SK-N-SH treated with all-trans-retinoic acid at 6 μM for 48 hours (cell line): ENCODE measurements at regions not wholly inside any gene's neighbourhood (a gene's known extent, or its start where the extent isn't known, plus 50 kb on each side); places are given as distances from the start of the nearest gene placed in this dataset.

Experiments
- ESRRG ChIP-seq: fragments of 250-450 bp; sonication (Bioruptor Pico); IDR thresholded peaks from 2 replicates; pipeline ENCODE4 v1.6.1; 2021; ENCODE audit warnings: mild to moderate bottlenecking
- RARB ChIP-seq: fragments of 250-450 bp; sonication (Bioruptor Pico); IDR thresholded peaks from 2 replicates; pipeline ENCODE4 v1.8.0; 2021; ENCODE audit warnings: mild to moderate bottlenecking, moderate library complexity
- TCF4 ChIP-seq: fragments of 250-450 bp; sonication (Bioruptor Pico); IDR thresholded peaks from 2 replicates; pipeline ENCODE4 v1.8.0; 2021; ENCODE audit warnings: mild to moderate bottlenecking, moderate library complexity, borderline replicate concordance
- ZC3H10 ChIP-seq: fragments of 250-450 bp; sonication (Bioruptor Pico); IDR thresholded peaks from 2 replicates; pipeline ENCODE4 v1.5.1; 2021; ENCODE audit warnings: mild to moderate bottlenecking, moderate library complexity
- ZFP3 ChIP-seq: fragments of 250-450 bp; sonication (Bioruptor Pico); IDR thresholded peaks from 2 replicates; pipeline ENCODE4 v1.5.0; 2020; ENCODE audit warnings: mild to moderate bottlenecking, moderate library complexity
- ZFP30 ChIP-seq: fragments of 450-650 bp; formaldehyde crosslinking; IDR thresholded peaks from 2 replicates; pipeline ENCODE4 v1.5.0; 2022; ENCODE audit warnings: mild to moderate bottlenecking, moderate library complexity
- ZNF70 ChIP-seq: fragments of 450-650 bp; formaldehyde crosslinking; IDR thresholded peaks from 2 replicates; pipeline ENCODE4 v1.5.0; 2020; ENCODE audit warnings: mild to moderate bottlenecking, moderate library complexity
- ZNF8 ChIP-seq: fragments of 450-650 bp; formaldehyde crosslinking; IDR thresholded peaks from 2 replicates; pipeline ENCODE4 v1.5.0; 2020; ENCODE audit warnings: mild to moderate bottlenecking, moderate library complexity
- TF ChIP-seq, protein P1 (sequence below): fragments of 250-450 bp; sonication (Bioruptor Pico); IDR thresholded peaks from 2 replicates; pipeline ENCODE4 v1.8.0; 2020; ENCODE audit warnings: mild to moderate bottlenecking, moderate library complexity, borderline replicate concordance
- TF ChIP-seq, protein P2 (sequence below): fragments of 250-450 bp; sonication (Bioruptor Pico); IDR thresholded peaks from 2 replicates; pipeline ENCODE4 v1.5.1; 2020; ENCODE audit warnings: low read depth, mild to moderate bottlenecking, moderate library complexity

DNA sequence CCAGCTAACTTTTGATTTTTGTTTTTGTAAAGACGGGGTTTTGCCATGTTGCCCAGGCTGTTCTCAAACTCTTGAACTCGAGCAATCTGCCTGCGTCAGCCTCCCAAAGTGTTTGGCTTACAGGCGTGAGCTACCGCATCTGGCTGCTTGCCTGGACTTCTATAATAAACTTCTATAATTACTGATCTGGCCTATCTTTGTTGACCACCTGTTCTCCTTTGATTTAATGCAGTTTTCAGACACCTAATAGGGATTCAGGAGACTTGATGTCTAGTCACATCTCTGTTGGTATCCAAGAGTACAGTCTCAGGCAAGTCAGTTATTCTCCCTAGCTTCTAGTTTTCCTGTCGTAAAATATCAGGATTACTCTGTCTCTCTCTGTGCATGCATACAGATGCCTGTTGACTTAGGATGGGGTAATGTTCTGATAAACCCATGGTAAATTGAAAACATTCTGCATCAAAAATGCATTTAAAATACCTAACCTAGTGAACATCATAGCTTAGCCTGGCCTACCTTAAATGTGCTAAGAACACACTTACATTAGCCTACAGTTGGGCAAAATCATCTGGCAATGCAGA, 51.5 kb upstream of the NR3C1 start:
- TF ChIP-seq ZFP30 (CRISPR knock-in tag) (no peak), ZC3H10 (CRISPR knock-in tag) (no peak), ESRRG (no peak), TCF4 (no peak), RARB (CRISPR knock-in tag) (no peak), ZNF8 (no peak), ZFP3 (CRISPR knock-in tag) (no peak), ZNF70 (CRISPR knock-in tag) (no peak)
- TF ChIP-seq, protein P1, sequence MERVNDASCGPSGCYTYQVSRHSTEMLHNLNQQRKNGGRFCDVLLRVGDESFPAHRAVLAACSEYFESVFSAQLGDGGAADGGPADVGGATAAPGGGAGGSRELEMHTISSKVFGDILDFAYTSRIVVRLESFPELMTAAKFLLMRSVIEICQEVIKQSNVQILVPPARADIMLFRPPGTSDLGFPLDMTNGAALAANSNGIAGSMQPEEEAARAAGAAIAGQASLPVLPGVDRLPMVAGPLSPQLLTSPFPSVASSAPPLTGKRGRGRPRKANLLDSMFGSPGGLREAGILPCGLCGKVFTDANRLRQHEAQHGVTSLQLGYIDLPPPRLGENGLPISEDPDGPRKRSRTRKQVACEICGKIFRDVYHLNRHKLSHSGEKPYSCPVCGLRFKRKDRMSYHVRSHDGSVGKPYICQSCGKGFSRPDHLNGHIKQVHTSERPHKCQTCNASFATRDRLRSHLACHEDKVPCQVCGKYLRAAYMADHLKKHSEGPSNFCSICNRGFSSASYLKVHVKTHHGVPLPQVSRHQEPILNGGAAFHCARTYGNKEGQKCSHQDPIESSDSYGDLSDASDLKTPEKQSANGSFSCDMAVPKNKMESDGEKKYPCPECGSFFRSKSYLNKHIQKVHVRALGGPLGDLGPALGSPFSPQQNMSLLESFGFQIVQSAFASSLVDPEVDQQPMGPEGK (CRISPR knock-in tag), result no peak
- TF ChIP-seq, protein P2, sequence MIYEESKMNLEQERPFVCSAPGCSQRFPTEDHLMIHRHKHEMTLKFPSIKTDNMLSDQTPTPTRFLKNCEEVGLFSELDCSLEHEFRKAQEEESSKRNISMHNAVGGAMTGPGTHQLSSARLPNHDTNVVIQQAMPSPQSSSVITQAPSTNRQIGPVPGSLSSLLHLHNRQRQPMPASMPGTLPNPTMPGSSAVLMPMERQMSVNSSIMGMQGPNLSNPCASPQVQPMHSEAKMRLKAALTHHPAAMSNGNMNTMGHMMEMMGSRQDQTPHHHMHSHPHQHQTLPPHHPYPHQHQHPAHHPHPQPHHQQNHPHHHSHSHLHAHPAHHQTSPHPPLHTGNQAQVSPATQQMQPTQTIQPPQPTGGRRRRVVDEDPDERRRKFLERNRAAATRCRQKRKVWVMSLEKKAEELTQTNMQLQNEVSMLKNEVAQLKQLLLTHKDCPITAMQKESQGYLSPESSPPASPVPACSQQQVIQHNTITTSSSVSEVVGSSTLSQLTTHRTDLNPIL (CRISPR knock-in tag), result no peak
